ENCODE measurements at regions not wholly inside any gene's neighbourhood (a gene's known extent, or its start where the extent isn't known, plus 50 kb on each side); places are given as distances from the start of the nearest gene placed in this dataset.
"Not testable (repeated sequence)": the region's sequence is repeated elsewhere in the genome, so short reads cannot be mapped to it uniquely, and the experiment has no call there.

GRCh38 chr10:118901380-118901779 lies 128.1 kb upstream of the NANOS1 start:
- no peaks in the 10 kb centered on the region for H3K4me1 ChIP-seq (ENCODE audit: control insufficient read depth in 4 of 4, insufficient read depth in 4 of 4, low read length in 3 of 4)
- no peak for DNase-seq (ENCODE audit: low spot score)
- no peaks in the 10 kb centered on the region for H3K27me3 ChIP-seq (ENCODE audit: control insufficient read depth in 4 of 4, insufficient read depth in 4 of 4, low read length in 3 of 4)
- WGBS = 73% methylated on average over 4 of the region's 4 CpGs
- no peak overlapping the region for H3K27ac ChIP-seq (ENCODE audit: low read depth in 1 of 2, low read length in 2 of 2)
- H3K36me3 ChIP-seq (ENCODE audit: control insufficient read depth in 4 of 4, insufficient read depth in 3 of 4, low read depth in 1 of 4, low read length in 3 of 4) = no peaks in the 10 kb centered on the region
- no peaks in the 10 kb centered on the region for H3K9me3 ChIP-seq (ENCODE audit: control insufficient read depth in 4 of 4, low read length in 3 of 4)
- H3K9ac ChIP-seq (ENCODE audit: low read depth in 1 of 2, low read length in 2 of 2) = no peak overlapping the region
- TF ChIP-seq NR2F2 (IDR thresholded peaks at IDR 0.05) (no peak), HNF4G (IDR thresholded peaks at IDR 0.05) (no peak)
- H3K4me3 ChIP-seq (ENCODE audit: low read depth in 1 of 3, low read length in 3 of 3) = no peak overlapping the region

GRCh38 chr10:118901906-118902305 lies 127.6 kb upstream of the NANOS1 start:
- 79% methylated on average over 4 of the region's 4 CpGs for WGBS
- no peaks in the 10 kb centered on the region for H3K9me3 ChIP-seq (ENCODE audit: control insufficient read depth in 4 of 4, low read length in 3 of 4)

GRCh38 chr10:118902656-118903055 lies 126.9 kb upstream of the NANOS1 start:
- H3K27me3 ChIP-seq (ENCODE audit: control insufficient read depth in 4 of 4, insufficient read depth in 4 of 4, low read length in 3 of 4); H3K27ac ChIP-seq (ENCODE audit: low read depth in 1 of 2, low read length in 2 of 2); H3K36me3 ChIP-seq (ENCODE audit: control insufficient read depth in 4 of 4, insufficient read depth in 3 of 4, low read depth in 1 of 4, low read length in 3 of 4); H3K4me1 ChIP-seq (ENCODE audit: control insufficient read depth in 4 of 4, insufficient read depth in 4 of 4, low read length in 3 of 4); H3K9me3 ChIP-seq (ENCODE audit: control insufficient read depth in 4 of 4, low read length in 3 of 4); H3K9ac ChIP-seq (ENCODE audit: low read depth in 1 of 2, low read length in 2 of 2); H3K4me3 ChIP-seq (ENCODE audit: low read depth in 1 of 3, low read length in 3 of 3); DNase-seq (ENCODE audit: low spot score): not testable (repeated sequence)
- WGBS = 96% methylated on average over 5 of the region's 5 CpGs

More at GRCh38 chr10:118901906-118902305, 127.6 kb upstream of the NANOS1 start:
- no peaks in the 10 kb centered on the region for H3K27me3 ChIP-seq (ENCODE audit: control insufficient read depth in 4 of 4, insufficient read depth in 4 of 4, low read length in 3 of 4)
- DNase-seq (ENCODE audit: low spot score) = no peak
- H3K4me3 ChIP-seq (ENCODE audit: low read depth in 1 of 3, low read length in 3 of 3) = no peak overlapping the region
- TF ChIP-seq HNF4A (conservative IDR thresholded peaks at IDR 0.05) (no peak), TAF1 (conservative IDR thresholded peaks at IDR 0.05) (no peak), GABPA (IDR thresholded peaks at IDR 0.05 in 1 of 2, conservative IDR thresholded peaks at IDR 0.05 in 1 of 2) (no peak), REST (IDR thresholded peaks at IDR 0.05) (no peak)
- H3K27ac ChIP-seq (ENCODE audit: low read depth in 1 of 2, low read length in 2 of 2) = no peak overlapping the region
- no peak overlapping the region for H3K9ac ChIP-seq (ENCODE audit: low read depth in 1 of 2, low read length in 2 of 2)
- no peaks in the 10 kb centered on the region for H3K4me1 ChIP-seq (ENCODE audit: control insufficient read depth in 4 of 4, insufficient read depth in 4 of 4, low read length in 3 of 4)
- no peaks in the 10 kb centered on the region for H3K36me3 ChIP-seq (ENCODE audit: control insufficient read depth in 4 of 4, insufficient read depth in 3 of 4, low read depth in 1 of 4, low read length in 3 of 4)

GRCh38 chr10:118903251-118903650 lies 126.3 kb upstream of the NANOS1 start:
- H3K36me3 ChIP-seq (ENCODE audit: control insufficient read depth in 4 of 4, insufficient read depth in 3 of 4, low read depth in 1 of 4, low read length in 3 of 4) = no peaks in the 10 kb centered on the region
- no peak overlapping the region for H3K4me3 ChIP-seq (ENCODE audit: low read depth in 1 of 3, low read length in 3 of 3)
- H3K9me3 ChIP-seq (ENCODE audit: control insufficient read depth in 4 of 4, low read length in 3 of 4) = no peaks in the 10 kb centered on the region
- no peaks in the 10 kb centered on the region for H3K4me1 ChIP-seq (ENCODE audit: control insufficient read depth in 4 of 4, insufficient read depth in 4 of 4, low read length in 3 of 4)
- H3K27me3 ChIP-seq (ENCODE audit: control insufficient read depth in 4 of 4, insufficient read depth in 4 of 4, low read length in 3 of 4) = no peaks in the 10 kb centered on the region
- no peak overlapping the region for H3K27ac ChIP-seq (ENCODE audit: low read depth in 1 of 2, low read length in 2 of 2)
- no peak overlapping the region for H3K9ac ChIP-seq (ENCODE audit: low read depth in 1 of 2, low read length in 2 of 2)
- DNase-seq (ENCODE audit: low spot score) = no peak
- 85% methylated on average over 4 of the region's 4 CpGs for WGBS
- no peak for TF ChIP-seq ZBTB33 (IDR thresholded peaks at IDR 0.05)
- TF ChIP-seq EGR1 (IDR thresholded peaks at IDR 0.05; ENCODE audit: low read depth in 2 of 2) = no peak
- no peak for TF ChIP-seq REST (IDR thresholded peaks at IDR 0.05)
- TF ChIP-seq HNF4G (IDR thresholded peaks at IDR 0.05) = no peak
- TF ChIP-seq TAF1 (conservative IDR thresholded peaks at IDR 0.05) = no peak
- no peak for TF ChIP-seq GABPA (IDR thresholded peaks at IDR 0.05 in 1 of 2, conservative IDR thresholded peaks at IDR 0.05 in 1 of 2)
- TF ChIP-seq ATF3 (IDR thresholded peaks at IDR 0.05) = no peak
- TF ChIP-seq YY1 (IDR thresholded peaks at IDR 0.05) = no peak
- TF ChIP-seq SP1 (IDR thresholded peaks at IDR 0.05) = no peak
- TF ChIP-seq MAX (IDR thresholded peaks at IDR 0.05) = no peak
- TF ChIP-seq RXRA (IDR thresholded peaks at IDR 0.05) = no peak
- no peak for TF ChIP-seq RAD21 (IDR thresholded peaks at IDR 0.05)
- TF ChIP-seq JUND (IDR thresholded peaks at IDR 0.05) = no peak
